Stimulated activated CD8-positive, alpha-beta memory T cell treated with anti-CD3 and anti-CD28 coated beads, Interleukin-2, amount 100 ng/mL, for 48 hours (primary cell): ENCODE measurements at regions not wholly inside any gene's neighbourhood (a gene's known extent, or its start where the extent isn't known, plus 50 kb on each side); places are given as distances from the start of the nearest gene placed in this dataset.
"Not testable (repeated sequence)": the region's sequence is repeated elsewhere in the genome, so short reads cannot be mapped to it uniquely, and the experiment has no call there.

Experiments
- DNase-seq, 2 donors: peaks; one replicate each; pipeline ENCODE4 v3.0.0-alpha.2; 2020; ENCODE audit warnings: low read depth in 2 of 2

- no peak for DNase-seq
Observed at GRCh38 chr1:229710746-229711145, 84.7 kb downstream of the URB2 start.

- DNase-seq, result no peak
Observed at GRCh38 chr1:229714306-229714705, 88.3 kb downstream of the URB2 start.

- DNase-seq, result peak; percentile 10 to 29
Observed at GRCh38 chr1:229714964-229715603, 89.0 kb downstream of the URB2 start.

GRCh38 chr1:229716069-229716468 is 90.0 kb downstream of the URB2 start:
- no peak for DNase-seq

GRCh38 chr1:229716704-229717103 is 90.7 kb downstream of the URB2 start:
- DNase-seq, result no peak

- no peak for DNase-seq
Observed at GRCh38 chr1:229717786-229718576, 91.9 kb downstream of the URB2 start.

GRCh38 chr1:229726061-229726460 is 100.0 kb downstream of the URB2 start:
- DNase-seq, result no peak

GRCh38 chr1:229729916-229730315 is 103.9 kb downstream of the URB2 start:
- no peak for DNase-seq

- DNase-seq, result no peak
Observed at GRCh38 chr1:229730573-229730972, 104.5 kb downstream of the URB2 start.

GRCh38 chr1:229732061-229732460 is 106.0 kb downstream of the URB2 start:
- no peak for DNase-seq

- DNase-seq, result no peak
Observed at GRCh38 chr1:229736376-229736775, 110.3 kb downstream of the URB2 start.

- not testable (repeated sequence) for DNase-seq
Observed at GRCh38 chr1:229742614-229743013, 116.6 kb downstream of the URB2 start.

- DNase-seq, result no peak
Observed at GRCh38 chr1:229749992-229750391, 123.9 kb downstream of the URB2 start.

GRCh38 chr1:229751610-229752009 is 125.6 kb downstream of the URB2 start:
- no peak for DNase-seq

- no peak for DNase-seq
Observed at GRCh38 chr1:229752679-229753078, 126.6 kb downstream of the URB2 start.

- no peak for DNase-seq
Observed at GRCh38 chr1:229753764-229754551, 127.9 kb downstream of the URB2 start.

- no peak for DNase-seq
Observed at GRCh38 chr1:229756666-229757065, 130.6 kb downstream of the URB2 start.

GRCh38 chr1:229757226-229757625 is 131.2 kb downstream of the URB2 start:
- DNase-seq, result no peak

- no peak for DNase-seq
Observed at GRCh38 chr1:229758101-229759036, 132.3 kb downstream of the URB2 start.

- no peak for DNase-seq
Observed at GRCh38 chr1:229759037-229759435, 133.0 kb downstream of the URB2 start.

GRCh38 chr1:229759586-229759985 is 133.5 kb downstream of the URB2 start:
- DNase-seq, result no peak
